Esophagus mucosa (tissue), 1 donor: ENCODE measurements at regions not wholly inside any gene's neighbourhood (a gene's known extent, or its start where the extent isn't known, plus 50 kb on each side); places are given as distances from the start of the nearest gene placed in this dataset.
"Not testable (repeated sequence)": the region's sequence is repeated elsewhere in the genome, so short reads cannot be mapped to it uniquely, and the experiment has no call there.

ENCODE experiments used
- ATAC-seq: fragments of 200-7000 bp; cut with Tn5 transposase; one replicate; pipeline ENCODE4 v1.9.1; 2020
- donor health status: DM: yes; HTN: yes; CAD: no.

DNA sequence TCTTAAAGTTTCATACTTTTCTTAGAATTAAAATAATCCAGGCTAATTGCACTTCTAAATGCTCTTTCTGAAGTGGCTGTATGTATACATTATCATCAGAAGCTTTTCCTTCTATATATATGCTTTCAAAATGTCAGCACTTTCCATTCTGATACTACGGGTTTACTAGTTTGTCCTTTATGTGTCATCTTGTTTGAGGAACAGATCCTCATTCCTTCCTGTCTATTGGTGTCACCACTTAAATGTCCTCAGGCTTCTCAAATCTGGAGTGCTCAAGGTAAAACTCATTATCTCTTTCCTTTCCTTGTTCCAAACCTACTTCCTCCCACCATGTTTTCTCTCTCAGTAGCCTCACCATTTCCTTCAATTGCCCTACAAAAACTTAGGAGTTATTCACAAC is 236.3 kb downstream of the CSNK1G3 start:
- no peak for ATAC-seq

DNA sequence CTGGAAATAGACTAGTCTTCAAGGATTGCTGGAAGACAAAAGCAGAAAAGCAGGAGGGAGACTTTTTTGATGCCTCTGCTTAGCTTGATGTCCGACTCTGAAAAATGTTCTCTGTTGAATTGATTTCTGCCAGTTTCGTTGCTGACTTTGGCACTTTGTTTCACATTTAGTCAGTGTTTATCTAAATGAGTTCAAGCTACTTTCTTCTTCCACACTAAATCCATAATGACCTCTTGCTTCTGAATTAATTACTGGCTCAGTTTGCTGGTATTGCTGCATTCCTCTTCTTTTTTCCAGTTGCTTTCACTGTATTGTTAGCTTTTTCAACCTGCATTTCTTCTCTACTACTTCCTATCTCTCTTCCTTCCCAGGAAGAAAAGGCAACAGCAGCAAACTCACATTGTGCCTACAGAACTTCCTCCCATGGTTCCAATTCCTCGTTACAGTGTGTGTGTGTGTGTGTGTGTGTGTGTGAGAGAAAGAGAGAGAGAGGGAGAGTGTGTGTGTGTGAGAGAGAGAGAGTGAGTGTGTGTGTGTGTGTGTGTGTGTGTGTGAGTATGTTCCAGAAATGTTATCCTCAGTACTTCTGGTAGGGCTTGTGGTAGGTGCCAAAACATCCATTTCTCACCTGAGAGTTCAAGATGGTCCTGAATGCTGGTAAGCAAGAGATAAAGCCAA is 234.8 kb downstream of the CSNK1G3 start:
- ATAC-seq: no peak

DNA sequence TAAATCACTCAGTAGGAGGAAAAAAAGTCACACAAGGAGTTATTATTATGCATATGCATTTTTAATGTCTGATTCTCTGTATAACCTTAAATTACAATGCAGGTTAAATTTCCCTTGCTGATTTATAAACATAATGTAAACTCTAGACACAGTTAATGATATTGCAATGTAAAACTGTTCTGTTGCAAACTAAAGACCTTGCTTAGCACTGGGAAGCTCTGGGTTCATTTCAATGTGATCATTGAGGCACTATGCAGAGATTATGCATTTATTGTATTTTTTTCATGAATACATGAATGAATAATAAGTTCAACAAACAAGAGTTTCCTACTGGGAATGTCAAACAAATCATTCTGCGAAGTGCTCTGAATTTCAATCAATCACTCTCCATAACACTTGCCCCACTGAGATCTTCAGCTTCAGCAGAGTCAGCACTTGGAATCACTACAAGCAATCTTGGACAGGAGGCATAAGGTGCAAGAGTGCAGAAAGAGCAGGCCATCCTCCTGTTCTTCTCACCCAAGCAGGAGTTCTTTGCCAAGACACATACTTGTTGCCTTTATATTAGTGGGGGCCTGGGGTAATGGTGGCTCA is 232.1 kb downstream of the CSNK1G3 start:
- ATAC-seq: no peak

DNA sequence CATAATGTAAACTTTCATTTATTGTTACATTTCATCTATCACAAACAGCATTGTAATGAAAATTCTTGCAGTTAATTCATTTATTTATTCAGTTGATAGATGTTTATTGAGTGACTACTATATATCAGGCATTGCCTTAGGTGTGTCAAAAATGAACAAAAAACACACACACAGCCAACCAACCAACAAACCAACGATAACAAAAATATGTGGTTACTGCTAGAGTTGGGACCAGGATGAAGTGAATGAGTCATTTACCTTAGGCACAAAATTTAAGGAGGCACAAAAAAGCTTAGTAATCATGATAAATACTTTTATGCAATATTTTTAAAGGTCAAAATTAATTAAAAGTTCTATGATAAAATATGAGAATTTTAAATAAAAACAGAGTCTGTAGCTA is 223.4 kb downstream of the CSNK1G3 start:
- no peak for ATAC-seq

DNA sequence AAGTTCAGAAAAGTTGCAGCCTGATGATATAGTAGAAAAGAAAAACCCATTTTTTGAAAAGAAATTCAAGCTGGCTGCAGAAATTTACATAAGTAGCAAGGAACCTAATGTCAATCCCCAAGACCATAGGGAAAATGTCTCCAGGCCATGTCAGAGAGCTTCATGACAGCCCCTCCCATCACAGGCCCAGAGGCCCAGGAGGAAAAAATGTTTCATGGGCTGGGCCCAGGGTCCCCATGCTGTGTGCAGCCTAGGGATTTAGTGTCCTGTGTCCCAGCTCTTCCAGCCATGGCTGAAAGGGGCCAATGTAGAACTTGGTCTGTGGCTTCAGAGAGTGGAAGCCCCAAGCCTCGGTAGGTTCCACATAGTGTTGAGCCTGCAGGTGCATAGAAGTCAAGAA is 220.3 kb downstream of the CSNK1G3 start:
- ATAC-seq: no peak

DNA sequence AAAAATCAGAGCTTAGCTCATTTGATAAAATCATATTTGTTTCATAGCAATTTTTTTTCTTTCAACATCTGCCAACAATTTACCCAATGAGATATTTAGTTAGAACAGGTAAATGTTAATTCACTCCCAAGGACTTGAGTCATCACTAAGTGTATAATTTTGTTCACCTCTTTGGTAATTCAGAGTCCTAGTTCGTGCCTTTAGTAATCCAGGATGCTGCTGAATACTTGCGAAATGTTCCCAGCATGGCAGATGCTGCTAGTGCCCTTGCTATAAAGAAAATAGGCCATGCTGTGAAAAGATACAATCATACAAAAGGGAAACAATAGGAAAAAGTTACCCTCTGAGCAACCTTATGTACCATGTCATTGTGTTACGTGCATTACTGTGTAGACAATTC is 210.5 kb downstream of the CSNK1G3 start:
- no peak for ATAC-seq

DNA sequence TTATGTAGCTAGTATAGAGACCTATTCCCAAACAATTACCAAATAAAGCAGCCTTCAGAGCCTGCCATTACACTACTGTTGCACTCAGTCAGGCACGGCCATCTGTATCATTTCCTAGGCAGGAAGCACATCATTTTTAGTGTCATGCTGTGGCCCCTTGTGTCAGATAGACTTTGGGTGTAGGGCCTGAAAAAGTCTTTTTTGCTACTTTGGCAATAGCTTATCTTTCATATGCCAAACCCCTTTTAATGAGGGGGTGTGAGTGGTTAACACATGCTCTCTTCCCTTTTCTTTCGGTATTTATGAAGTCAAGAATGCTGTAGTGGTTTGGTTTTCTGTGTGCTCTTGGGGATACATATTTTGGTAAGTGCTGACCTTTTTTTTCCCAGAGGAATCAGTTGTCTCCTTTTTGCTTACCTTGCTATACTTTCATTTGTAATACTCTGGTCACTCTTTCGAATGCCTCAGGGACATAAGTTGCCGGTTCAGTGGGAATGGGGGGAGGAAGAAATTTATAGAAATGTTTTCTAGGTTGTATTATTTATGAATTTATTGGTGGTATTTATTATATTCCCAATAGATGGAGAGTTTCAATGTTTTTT is 209.8 kb downstream of the CSNK1G3 start:
- ATAC-seq: no peak

DNA sequence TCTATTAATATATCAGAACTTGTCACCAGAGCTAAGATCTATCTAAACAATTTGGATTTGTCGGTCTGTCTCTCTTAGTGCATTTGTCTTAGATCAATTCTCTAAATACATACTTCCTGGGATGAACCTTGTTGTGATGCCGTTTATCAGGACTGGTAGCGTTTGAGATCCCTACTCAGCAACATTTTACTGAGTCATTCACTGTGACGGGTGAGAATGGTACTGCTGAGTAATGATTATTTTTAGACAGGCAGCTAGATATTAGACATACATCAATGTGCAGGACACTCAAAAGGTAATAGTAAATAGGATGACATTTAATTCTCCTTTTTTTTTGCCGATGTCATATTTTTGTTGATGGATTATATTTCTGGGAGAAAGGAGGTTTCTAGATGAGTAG is 209.0 kb downstream of the CSNK1G3 start:
- no peak for ATAC-seq

DNA sequence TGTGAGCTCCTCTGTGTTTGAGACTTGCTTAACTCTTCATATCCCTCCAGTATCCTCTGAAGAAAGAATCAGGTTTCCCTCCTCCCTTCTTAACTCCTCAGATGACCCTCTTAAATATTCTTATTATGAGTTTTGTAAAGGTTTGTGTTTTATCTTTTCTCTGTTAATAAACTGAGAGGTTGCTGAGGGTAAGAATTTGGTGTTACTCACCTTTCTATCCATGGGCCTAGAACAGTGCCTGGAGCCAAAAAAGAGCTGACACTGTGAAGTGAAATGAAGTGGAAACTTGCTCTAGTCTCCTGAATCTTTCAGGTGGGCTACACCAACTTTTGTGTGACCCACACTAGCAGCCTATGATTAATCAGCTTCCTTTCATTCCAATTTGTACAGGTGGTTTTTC is 208.4 kb downstream of the CSNK1G3 start:
- no peak for ATAC-seq

DNA sequence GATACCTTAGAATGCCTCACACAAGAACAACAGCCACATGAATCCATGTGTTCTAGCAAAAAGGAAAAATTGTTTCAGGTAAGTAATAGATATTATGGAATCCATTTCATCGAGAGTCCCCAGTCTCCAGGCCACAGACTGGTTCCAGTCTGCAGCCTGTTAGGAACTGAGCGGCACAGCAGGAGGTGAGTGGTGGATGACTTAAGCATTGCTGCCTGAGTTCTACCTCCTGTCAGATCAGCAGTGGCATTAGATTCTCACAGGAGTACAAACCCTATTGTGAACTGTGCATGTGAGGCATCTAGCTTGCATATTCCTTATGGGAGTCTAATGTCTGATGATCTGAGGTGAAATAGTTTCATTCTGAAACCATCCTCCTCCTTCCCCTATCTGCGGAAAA is 207.0 kb downstream of the CSNK1G3 start:
- no peak for ATAC-seq

DNA sequence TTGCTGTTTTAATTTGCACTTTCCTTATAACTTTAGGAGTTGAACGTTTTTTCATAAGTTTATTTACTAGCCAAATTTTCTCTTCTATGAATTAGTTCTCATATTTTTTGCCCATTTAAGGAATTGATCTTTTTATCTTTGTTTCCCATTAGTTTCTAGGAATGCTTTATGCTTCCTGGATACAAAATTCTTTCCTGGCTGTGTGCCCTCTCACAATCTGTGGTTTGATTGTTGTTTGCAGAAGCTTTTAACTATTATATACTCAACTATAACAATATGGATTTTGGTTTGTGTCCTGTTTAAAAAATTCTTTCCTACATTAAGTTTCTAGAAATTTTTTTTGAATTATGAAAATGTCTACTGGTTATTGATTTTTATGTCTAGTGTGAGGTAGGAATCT is 206.3 kb downstream of the CSNK1G3 start:
- no peak for ATAC-seq

DNA sequence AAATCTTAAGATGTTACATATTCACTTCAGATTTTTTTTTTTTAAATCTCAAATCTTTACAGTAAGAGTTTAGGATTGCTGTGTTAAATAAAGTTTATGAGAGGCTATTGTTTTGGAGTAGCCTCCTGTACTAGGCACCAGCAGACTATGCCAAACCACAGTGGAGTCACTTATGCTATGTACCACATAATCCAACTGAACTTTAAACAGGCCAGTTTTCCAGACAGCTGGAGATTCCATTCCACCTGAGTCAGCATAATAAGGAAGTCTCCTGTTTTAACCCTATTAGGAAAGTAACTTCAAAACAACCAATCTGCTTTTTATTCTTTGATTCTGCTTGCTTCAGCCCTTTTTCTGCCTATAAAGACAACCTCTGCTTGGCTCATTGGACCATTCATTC is 205.2 kb downstream of the CSNK1G3 start:
- no peak for ATAC-seq

DNA sequence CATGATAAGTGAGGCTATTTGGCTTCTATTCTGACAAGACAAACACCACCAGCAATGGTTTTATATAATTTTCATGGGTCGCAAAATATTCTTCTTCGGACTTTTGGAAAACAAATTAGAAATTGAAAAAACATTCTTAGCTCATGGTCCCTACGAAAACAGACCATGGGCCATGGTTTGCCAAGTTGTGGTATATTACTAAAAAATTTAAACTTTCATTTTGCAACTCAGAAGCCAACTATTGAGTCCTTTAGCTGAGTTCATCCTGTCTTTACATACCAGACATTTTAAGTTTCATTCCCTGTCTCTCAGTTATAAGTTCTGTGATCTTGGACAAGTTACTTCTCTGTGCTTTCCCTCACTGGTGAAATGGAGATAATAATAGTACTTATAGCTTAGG is 198.1 kb downstream of the CSNK1G3 start:
- ATAC-seq: no peak

DNA sequence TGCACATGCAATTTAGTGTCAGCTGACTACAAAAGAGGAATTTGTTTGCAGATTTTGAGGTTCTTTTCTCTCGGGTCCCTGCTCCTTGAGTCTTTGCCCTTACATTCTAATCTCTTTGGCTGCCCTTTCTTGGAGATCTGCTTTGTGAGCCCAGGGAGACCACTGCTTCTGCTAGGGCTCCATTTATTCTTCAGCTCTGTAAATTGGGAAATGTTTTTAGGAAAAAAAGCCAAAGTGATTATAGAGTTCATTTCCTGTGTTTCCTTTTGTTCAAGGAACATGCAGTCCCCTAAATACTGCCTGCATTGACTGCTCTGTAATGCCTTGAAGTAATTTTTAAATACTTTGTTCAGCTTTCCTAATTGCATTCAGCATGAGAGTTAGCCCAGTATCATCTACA is 197.4 kb downstream of the CSNK1G3 start:
- ATAC-seq: no peak

DNA sequence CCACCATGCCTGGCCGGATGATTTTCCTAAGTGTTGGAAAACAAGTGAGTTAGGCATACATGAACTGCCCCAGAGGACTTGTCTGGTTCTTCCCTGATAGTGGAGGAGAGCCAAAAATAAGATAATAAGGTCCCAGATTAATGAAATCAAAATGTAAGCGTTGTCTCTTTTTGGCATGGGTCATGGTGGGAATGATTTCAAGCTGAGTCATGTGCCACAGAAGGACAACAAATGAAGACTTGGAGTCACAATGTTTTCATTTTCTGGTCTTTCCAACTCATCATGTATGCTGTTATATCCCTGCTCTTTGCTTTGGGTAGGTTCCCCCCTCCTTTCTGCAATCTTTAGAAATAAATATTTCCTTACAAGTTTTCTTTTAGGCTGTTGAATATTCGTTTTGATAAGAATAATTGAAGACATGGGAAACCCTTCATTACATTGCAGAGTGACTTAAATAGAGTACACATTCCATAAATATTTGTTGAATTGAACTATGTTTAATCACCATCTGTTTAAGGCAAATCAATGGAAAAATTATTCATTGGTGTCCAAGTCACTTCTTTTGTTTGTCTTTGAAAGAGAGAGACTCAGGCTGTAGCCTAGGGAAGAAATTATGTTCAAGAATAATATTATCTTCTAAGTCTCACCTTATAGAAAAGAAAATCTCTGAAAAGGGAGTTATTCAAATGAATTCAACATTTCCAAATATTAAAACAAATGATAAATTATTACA is 196.3 kb downstream of the CSNK1G3 start:
- no peak for ATAC-seq

DNA sequence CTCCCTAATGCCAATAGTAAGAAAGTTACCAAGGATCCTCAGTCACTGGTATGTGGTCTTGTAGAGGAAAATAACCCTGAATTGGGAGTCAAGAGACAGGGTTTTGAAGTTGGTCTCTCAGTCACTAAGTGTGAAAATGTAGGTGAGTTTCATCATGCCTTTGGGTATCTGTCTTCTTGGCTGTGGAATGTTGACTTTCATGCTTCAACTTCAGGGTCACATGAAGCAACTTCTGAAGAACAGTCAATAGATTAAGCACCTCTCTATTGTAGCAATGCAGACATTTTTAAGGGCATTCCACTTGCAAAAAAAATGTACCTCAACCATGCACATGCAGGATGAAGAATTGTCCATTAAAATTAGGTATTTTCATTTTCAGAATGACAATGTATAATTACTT is 194.6 kb downstream of the CSNK1G3 start:
- no peak for ATAC-seq

DNA sequence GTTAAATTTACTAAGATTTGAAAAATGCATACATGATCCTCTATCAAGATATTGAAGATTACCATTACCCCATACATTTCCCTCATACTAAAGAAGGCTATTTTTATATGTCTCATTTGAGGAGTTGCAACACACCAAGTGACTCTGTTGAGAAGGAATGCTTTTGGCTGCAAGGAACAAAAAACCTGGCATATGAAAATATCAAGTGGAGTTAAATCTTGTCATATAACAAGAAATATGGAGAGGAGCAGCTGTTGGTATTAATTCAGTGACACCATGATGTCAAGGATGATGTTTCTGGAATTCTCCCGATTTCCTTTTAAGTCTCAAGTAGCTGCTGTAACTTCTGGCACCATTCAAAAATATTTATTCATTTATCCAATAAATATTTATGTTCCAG is 193.8 kb downstream of the CSNK1G3 start:
- ATAC-seq: no peak

DNA sequence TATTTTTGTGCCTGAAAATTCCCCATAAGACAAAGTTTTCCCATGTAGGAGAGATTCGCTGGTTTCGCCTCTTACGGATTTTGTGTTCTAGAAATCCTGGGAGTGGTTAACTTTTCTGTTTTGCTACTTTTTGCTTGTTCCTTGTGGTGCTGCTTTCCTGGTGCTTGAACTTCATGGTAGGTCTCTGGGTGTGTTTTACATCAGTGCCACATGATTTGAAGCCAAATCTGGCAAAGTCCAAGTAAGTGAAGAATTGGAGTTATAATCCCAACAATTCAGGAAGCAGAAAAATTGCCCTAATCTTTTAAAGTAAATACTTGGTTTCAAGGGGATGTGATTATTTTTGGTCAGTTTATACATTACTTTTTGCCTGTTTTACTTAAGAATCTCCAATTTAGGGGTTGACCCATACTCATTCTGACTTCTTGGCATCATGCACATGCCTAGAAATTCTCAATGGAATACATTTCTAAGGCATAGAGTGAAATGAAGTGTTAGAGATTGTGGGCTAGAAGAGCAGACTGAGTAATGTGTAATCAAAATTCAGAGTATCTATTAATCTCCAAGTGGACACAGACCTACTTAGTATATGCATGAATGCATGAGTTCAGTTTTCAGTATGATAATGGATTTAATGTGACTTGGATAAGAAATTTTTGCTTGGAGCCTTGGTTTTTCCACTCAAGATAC is 189.7 kb downstream of the CSNK1G3 start:
- no peak for ATAC-seq

DNA sequence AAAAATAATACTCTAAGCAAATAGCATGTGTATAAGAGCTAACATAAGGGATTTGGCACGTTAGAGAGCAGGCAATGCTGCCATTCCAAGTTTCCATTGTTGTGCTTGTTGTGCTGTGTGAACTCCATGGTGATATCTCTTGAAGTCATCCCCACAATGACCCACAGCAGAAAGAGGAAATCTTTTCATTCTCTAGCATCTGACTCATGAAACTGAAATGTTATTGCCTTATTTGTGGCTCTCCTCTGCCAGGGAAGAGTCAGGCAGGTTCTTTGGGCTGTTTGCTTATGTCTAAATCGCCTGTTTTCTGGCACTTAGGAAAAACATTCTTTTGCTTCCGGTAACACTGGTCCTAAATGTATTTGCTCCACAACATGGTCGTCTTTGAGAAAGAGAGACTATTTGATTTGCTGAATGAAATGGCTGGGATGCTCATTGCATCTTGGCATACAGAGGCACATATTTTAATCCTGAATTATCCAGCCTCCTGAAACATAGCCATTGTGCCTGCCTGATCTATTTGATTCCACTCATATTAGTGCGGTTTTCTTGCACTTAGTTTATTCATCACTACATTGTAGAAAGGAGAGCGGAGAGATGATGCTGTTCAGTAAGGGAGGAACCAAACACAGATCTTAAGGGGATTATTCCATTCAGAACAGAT is 188.8 kb downstream of the CSNK1G3 start:
- ATAC-seq: peak; percentile 73

DNA sequence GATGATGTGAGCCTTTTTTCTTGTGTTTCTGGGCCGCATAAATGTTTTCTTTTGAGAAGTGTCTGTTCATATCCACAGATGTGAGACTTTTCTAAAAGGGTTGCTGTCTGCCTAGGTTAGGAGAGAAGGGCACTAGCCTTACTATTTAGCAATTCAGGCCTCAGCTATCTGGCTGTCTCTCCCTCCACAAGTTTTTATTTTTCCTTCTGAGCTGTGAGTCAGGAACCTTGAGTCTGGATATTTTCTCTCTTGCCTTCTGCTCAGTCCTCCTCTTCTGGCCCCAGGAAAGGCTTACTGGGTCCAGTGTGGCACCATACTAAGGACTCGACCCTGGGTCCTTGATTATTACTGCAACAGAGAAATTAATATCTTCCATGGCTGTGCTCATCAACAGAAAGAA is 187.6 kb downstream of the CSNK1G3 start:
- ATAC-seq: no peak

DNA sequence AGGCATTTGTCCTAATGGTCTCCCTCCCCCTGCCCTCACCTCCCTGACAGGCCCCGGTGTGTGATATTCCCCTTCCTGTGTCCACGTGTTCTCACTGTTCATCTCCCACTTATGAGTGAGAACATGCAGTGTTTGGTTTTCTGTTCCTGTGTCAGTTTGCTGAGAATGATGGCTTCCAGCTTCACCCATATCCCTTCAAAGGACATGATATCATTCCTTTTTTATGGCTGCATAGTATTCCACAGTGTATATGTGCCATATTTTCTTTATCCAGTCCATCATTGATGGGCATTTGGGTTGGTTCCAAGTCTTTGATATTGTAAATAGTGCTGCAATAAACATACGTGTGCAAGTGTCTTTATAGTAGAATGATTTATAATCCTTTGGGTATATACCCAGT is 187.0 kb downstream of the CSNK1G3 start:
- ATAC-seq: not testable (repeated sequence)

DNA sequence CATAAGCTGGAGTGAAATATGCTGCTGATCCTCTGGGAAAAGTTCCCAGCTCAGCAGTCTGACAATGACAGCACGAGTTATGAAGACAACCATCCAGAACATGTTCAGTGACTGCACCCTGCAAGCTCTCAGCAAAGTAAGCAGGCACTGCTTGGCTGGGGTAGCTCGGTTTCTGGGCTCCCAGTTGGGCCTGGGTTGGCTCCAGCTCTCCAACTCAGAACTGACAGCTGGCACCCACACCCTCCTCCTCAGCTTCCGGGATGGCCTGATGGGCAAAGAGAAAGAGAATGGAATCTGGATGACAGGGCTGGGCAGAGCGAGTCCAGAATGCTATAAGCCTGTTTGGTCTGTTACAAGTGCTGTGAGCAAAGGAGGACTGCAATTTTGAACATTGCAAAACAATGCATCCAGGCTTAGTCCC is 185.0 kb downstream of the CSNK1G3 start:
- ATAC-seq: peak; percentile 88

DNA sequence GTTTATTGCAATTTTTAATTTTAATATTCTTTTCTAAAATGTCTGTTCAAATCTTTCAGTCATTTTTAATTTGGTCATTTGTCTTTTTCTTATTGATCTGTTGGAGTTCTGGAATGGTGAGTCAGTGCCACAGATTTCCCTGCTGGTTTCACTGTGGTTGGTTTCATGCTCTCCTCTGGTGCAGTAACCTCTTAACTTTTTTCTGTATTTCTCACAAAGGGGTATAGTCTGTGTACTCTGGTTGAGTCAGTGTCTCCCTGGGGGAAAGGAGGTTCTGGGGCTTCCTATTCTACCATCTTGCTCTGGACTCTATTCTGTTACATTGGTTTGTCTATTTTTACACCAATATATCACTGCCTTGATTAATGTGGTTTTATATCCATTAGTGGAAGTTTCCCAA is 178.8 kb downstream of the CSNK1G3 start:
- no peak for ATAC-seq
